ENCODE measurements at regions not wholly inside any gene's neighbourhood (a gene's known extent, or its start where the extent isn't known, plus 50 kb on each side); places are given as distances from the start of the nearest gene placed in this dataset.

- CTCF ChIA-PET (ENCODE audit: unreplicated experiment): no interaction called here
- H3K4me1 ChIP-seq (ENCODE audit: insufficient read depth, low read length, poor library complexity, severe bottlenecking): no peaks in the 10 kb centered on the region
- DNase-seq (ENCODE audit: low spot score): no peak
- no peaks in the 10 kb centered on the region for H3K79me2 ChIP-seq (ENCODE audit: insufficient read depth, low read depth, low read length)
- H3K4me3 ChIP-seq (ENCODE audit: low read depth, low read length, poor library complexity, severe bottlenecking): no peak overlapping the region
- H2AFZ ChIP-seq (ENCODE audit: low read length): no peak overlapping the region
- no peaks in the 10 kb centered on the region for H3K9me2 ChIP-seq (ENCODE audit: insufficient read depth, low read length)
- H3K27ac ChIP-seq (ENCODE audit: low read depth, low read length, poor library complexity, severe bottlenecking): no peak overlapping the region
- H3K36me3 ChIP-seq (ENCODE audit: insufficient read depth, low read length): no peaks in the 10 kb centered on the region
- POLR2A ChIA-PET: no interaction called here
- no peaks in the 10 kb centered on the region for H3K9me3 ChIP-seq (ENCODE audit: low read length)
- no peaks in the 10 kb centered on the region for H4K20me1 ChIP-seq (ENCODE audit: insufficient read depth, low read length)
- intact Hi-C loops (cut with micrococcal nuclease; ENCODE audit: unreplicated experiment): no loop called here
- TF ChIP-seq CTCF (conservative IDR thresholded peaks at IDR 0.05; ENCODE audit: low read length): no peak
- no peak for TF ChIP-seq EZH2phosphoT487 (IDR thresholded peaks at IDR 0.05; ENCODE audit: borderline replicate concordance, low read depth, low read length)
- H3K4me2 ChIP-seq (ENCODE audit: low read length): no peak overlapping the region
- BruUV-seq (replicated peaks): no TSS peak
Observed at GRCh38 chrX:34279866-34280560, 147.9 kb upstream of the FAM47A start.

- H3K9me2 ChIP-seq (ENCODE audit: insufficient read depth, low read length): no peaks in the 10 kb centered on the region
- H3K36me3 ChIP-seq (ENCODE audit: insufficient read depth, low read length): no peaks in the 10 kb centered on the region
- H3K79me2 ChIP-seq (ENCODE audit: insufficient read depth, low read depth, low read length): no peaks in the 10 kb centered on the region
- intact Hi-C loops (cut with micrococcal nuclease; ENCODE audit: unreplicated experiment): no loop called here
- H3K4me2 ChIP-seq (ENCODE audit: low read length): no peak overlapping the region
- CTCF ChIA-PET (ENCODE audit: unreplicated experiment): no interaction called here
- no peaks in the 10 kb centered on the region for H3K9me3 ChIP-seq (ENCODE audit: low read length)
- BruUV-seq (replicated peaks): no TSS peak
- no peaks in the 10 kb centered on the region for H4K20me1 ChIP-seq (ENCODE audit: insufficient read depth, low read length)
- no peak overlapping the region for H3K4me3 ChIP-seq (ENCODE audit: low read depth, low read length, poor library complexity, severe bottlenecking)
- DNase-seq (ENCODE audit: low spot score): no peak
- no peaks in the 10 kb centered on the region for H3K4me1 ChIP-seq (ENCODE audit: insufficient read depth, low read length, poor library complexity, severe bottlenecking)
- POLR2A ChIA-PET: no interaction called here
- no peak for TF ChIP-seq EZH2phosphoT487 (IDR thresholded peaks at IDR 0.05; ENCODE audit: borderline replicate concordance, low read depth, low read length)
- 0 out of 2 replicates have a peak, but pooled peaks have one; percentile 21 for TF ChIP-seq CTCF (conservative IDR thresholded peaks at IDR 0.05; ENCODE audit: low read length)
- H2AFZ ChIP-seq (ENCODE audit: low read length): no peak overlapping the region
- no peak overlapping the region for H3K27ac ChIP-seq (ENCODE audit: low read depth, low read length, poor library complexity, severe bottlenecking)
Observed at GRCh38 chrX:34275699-34276098, 143.6 kb upstream of the FAM47A start.

DNA sequence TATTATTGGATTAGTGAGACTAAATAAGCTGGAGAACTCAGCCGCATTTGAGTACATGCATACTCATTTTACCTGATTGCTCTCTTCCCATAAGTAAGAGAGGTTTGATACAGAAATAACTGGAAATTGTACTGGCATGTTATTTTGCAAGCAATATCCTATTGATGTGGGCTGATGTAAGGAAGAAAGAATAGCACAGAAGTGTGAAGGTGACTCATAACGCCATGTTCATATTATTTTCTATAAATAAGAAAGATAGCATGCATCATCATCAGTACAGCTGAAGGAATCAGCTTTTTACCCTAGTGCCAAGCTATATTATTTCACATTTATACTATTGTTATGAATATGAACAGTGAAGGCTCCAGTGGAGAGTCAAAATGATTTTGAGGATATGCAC is 138.3 kb upstream of the FAM47A start:
- no peak for TF ChIP-seq CTCF (conservative IDR thresholded peaks at IDR 0.05; ENCODE audit: low read length)
- no peak for TF ChIP-seq EZH2phosphoT487 (IDR thresholded peaks at IDR 0.05; ENCODE audit: borderline replicate concordance, low read depth, low read length)
- Histone ChIP-seq H4K20me1 (ENCODE audit: insufficient read depth, low read length) (no peaks in the 10 kb centered on the region), H3K9me2 (ENCODE audit: insufficient read depth, low read length) (no peaks in the 10 kb centered on the region), H3K79me2 (ENCODE audit: insufficient read depth, low read depth, low read length) (no peaks in the 10 kb centered on the region), H3K4me3 (ENCODE audit: low read depth, low read length, poor library complexity, severe bottlenecking) (no peak overlapping the region), H3K4me2 (ENCODE audit: low read length) (no peak overlapping the region), H3K9me3 (ENCODE audit: low read length) (no peaks in the 10 kb centered on the region), H3K4me1 (ENCODE audit: insufficient read depth, low read length, poor library complexity, severe bottlenecking) (no peaks in the 10 kb centered on the region), H3K36me3 (ENCODE audit: insufficient read depth, low read length) (no peaks in the 10 kb centered on the region), H2AFZ (ENCODE audit: low read length) (no peak overlapping the region), H3K27ac (ENCODE audit: low read depth, low read length, poor library complexity, severe bottlenecking) (no peak overlapping the region)
- DNase-seq (ENCODE audit: low spot score): no peak
- intact Hi-C loops (cut with micrococcal nuclease; ENCODE audit: unreplicated experiment): no loop called here
- BruUV-seq (replicated peaks): no TSS peak
- CTCF ChIA-PET (ENCODE audit: unreplicated experiment): no interaction called here
- POLR2A ChIA-PET: no interaction called here

All from OCI-LY7 (cell line).